ENCODE measurements at regions not wholly inside any gene's neighbourhood (a gene's known extent, or its start where the extent isn't known, plus 50 kb on each side); places are given as distances from the start of the nearest gene placed in this dataset.
"Not testable (repeated sequence)": the region's sequence is repeated elsewhere in the genome, so short reads cannot be mapped to it uniquely, and the experiment has no call there.

GRCh38 chr15:21656114-21656746, 215.9 kb upstream of the POTEB3 start:
- WGBS, result no CpG with 5 or more reads among the region's 16 CpGs
- H3K27me3 ChIP-seq; H3K27ac ChIP-seq; H3K4me1 ChIP-seq; DNase-seq (ENCODE audit: low spot score in 2 of 2); H3K4me3 ChIP-seq; H3K36me3 ChIP-seq; H3K9me3 ChIP-seq: not testable (repeated sequence)

DNA sequence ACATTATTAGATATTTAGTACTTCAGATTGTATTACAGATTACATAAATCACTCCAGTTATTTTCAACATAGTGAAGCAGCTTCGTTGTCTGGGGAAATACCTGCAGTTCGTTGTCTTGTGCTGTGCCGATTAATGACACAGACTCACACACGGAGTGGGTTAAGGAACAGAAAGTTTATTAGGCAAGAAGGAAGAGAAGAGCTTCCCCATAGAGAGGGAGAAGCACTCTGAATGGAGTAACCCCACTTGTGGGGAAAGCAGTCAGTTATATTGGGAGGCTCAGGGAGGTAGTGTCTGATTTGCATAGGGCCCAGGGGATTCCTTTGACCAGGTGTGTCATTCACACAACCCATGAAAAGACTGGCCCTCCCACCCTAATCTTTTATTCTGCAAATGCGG, 213.4 kb upstream of the POTEB3 start:
- not testable (repeated sequence) for H3K4me3 ChIP-seq; H3K4me1 ChIP-seq; DNase-seq (ENCODE audit: low spot score in 2 of 2); H3K9me3 ChIP-seq; H3K36me3 ChIP-seq; H3K27ac ChIP-seq; H3K27me3 ChIP-seq
- WGBS, result 92% methylated on average over 3 of the region's 5 CpGs

- not testable (repeated sequence) for DNase-seq (ENCODE audit: low spot score in 2 of 2); H3K4me3 ChIP-seq; H3K36me3 ChIP-seq; H3K4me1 ChIP-seq; H3K27me3 ChIP-seq; H3K9me3 ChIP-seq; H3K27ac ChIP-seq
- no CpG with 5 or more reads among the region's 2 CpGs for WGBS
Measured at GRCh38 chr15:21638770-21639169, 198.5 kb upstream of the POTEB3 start.

DNA sequence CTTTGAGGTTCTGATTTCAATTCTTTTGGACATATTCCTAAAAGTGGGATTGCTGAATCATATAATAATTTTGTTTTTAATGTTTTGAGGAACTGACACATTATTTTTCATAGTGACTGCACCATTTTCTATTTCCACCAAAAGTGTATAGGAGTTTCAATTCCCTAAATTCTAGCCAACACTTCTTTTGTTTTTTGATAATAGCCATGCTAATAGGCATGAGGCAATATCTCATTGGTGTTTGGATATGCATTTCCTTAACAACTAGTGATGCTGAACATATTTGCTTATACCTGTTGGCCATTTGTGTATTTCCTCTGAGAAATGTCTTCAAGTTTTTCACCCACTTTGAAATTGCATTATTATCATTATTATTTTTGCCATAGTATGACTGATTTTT, 186.4 kb upstream of the POTEB3 start:
- H3K27me3 ChIP-seq; H3K27ac ChIP-seq; H3K9me3 ChIP-seq; H3K36me3 ChIP-seq; DNase-seq (ENCODE audit: low spot score in 2 of 2); H3K4me3 ChIP-seq; H3K4me1 ChIP-seq: not testable (repeated sequence)

GRCh38 chr15:21609223-21609622, 168.9 kb upstream of the POTEB3 start:
- not testable (repeated sequence) for H3K36me3 ChIP-seq; H3K9me3 ChIP-seq; H3K27me3 ChIP-seq; H3K4me1 ChIP-seq; H3K27ac ChIP-seq; DNase-seq (ENCODE audit: low spot score in 2 of 2); H3K4me3 ChIP-seq
- 100% methylated on average over 1 of the region's 1 CpG for WGBS

DNA sequence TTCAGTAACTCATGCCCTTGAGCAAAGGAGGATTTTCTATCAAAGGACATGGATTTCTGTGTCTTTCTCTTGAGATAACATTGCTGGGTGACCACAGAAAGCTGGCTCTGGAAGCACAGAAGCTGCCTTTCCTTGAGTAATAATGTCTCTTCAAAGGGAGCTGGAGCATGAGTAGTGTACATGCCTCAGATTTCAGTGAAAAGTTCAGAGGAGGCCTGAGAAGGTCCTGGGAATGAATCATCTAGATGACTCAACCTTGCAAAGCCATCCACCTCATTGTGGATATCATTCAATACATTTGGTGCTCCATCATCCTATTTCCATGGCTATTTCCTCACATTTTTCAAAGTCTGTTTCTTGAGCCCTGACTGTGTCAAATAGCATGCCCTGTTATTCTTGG, 125.1 kb upstream of the POTEB3 start:
- not testable (repeated sequence) for H3K9me3 ChIP-seq

DNA sequence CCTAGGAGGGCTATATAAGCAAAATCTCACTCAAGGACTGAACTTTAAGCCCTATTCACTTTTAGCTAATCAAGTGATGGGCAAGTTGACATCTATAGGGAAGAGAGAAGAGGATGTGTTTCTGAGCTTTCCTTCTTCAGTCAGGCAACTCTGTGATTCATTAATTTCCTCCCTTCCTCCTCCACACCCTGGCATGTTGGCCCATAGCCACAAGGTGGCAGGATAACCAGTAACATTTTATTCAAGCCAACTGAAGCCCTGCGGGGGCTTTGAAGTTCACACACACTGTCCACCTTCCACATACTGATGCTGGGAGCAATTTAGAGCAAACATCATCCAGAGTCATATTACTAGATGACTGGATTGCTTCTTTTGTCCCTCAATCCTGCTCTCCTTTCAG, 111.5 kb upstream of the POTEB3 start:
- no CpG with 5 or more reads among the region's 1 CpG for WGBS
- not testable (repeated sequence) for H3K4me3 ChIP-seq; H3K27me3 ChIP-seq; H3K9me3 ChIP-seq; H3K4me1 ChIP-seq; H3K27ac ChIP-seq; H3K36me3 ChIP-seq; DNase-seq (ENCODE audit: low spot score in 2 of 2)

More for the DNA sequence above, 125.1 kb upstream of the POTEB3 start:
- not testable (repeated sequence) for H3K4me1 ChIP-seq; H3K27me3 ChIP-seq; H3K4me3 ChIP-seq; H3K27ac ChIP-seq; DNase-seq (ENCODE audit: low spot score in 2 of 2); H3K36me3 ChIP-seq

GRCh38 chr15:21546182-21546903, 106.0 kb upstream of the POTEB3 start:
- 61% methylated on average over 2 of the region's 4 CpGs for WGBS

GRCh38 chr15:21532785-21533184, 92.5 kb upstream of the POTEB3 start:
- not testable (repeated sequence) for H3K4me1 ChIP-seq; H3K4me3 ChIP-seq; DNase-seq (ENCODE audit: low spot score in 2 of 2); H3K9me3 ChIP-seq; H3K27ac ChIP-seq; H3K27me3 ChIP-seq; H3K36me3 ChIP-seq

More at GRCh38 chr15:21546182-21546903, 106.0 kb upstream of the POTEB3 start:
- not testable (repeated sequence) for H3K27me3 ChIP-seq; DNase-seq (ENCODE audit: low spot score in 2 of 2); H3K4me1 ChIP-seq; H3K9me3 ChIP-seq; H3K4me3 ChIP-seq; H3K36me3 ChIP-seq; H3K27ac ChIP-seq

GRCh38 chr15:21516248-21516647, 75.9 kb upstream of the POTEB3 start:
- not testable (repeated sequence) for H3K9me3 ChIP-seq; H3K27ac ChIP-seq; H3K36me3 ChIP-seq; H3K27me3 ChIP-seq; DNase-seq (ENCODE audit: low spot score in 2 of 2); H3K4me1 ChIP-seq; H3K4me3 ChIP-seq
- WGBS, result no CpG with 5 or more reads among the region's 17 CpGs

DNA sequence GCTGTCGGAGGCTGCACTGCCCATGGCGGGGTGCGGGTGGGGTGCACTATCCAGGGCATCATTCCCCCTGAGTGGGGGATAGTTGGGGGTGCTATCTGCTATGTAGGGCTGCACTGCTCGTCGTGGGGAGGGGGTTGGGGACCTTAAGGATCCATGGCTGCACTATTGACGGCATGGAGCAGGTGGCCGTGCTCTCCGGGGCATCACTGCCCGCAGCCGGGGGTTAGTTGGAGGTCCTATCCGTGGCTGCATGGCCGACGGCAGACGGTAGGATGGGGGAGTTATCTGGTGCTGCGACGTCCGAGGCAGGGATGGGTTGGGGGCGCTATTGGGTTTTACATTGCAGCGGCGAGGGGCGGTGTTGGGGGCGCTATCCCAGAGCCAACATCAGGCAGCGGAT, 75.0 kb upstream of the POTEB3 start:
- H3K27ac ChIP-seq; H3K27me3 ChIP-seq; H3K4me3 ChIP-seq; H3K4me1 ChIP-seq; DNase-seq (ENCODE audit: low spot score in 2 of 2); H3K9me3 ChIP-seq; H3K36me3 ChIP-seq: not testable (repeated sequence)
- WGBS, result no CpG with 5 or more reads among the region's 23 CpGs

DNA sequence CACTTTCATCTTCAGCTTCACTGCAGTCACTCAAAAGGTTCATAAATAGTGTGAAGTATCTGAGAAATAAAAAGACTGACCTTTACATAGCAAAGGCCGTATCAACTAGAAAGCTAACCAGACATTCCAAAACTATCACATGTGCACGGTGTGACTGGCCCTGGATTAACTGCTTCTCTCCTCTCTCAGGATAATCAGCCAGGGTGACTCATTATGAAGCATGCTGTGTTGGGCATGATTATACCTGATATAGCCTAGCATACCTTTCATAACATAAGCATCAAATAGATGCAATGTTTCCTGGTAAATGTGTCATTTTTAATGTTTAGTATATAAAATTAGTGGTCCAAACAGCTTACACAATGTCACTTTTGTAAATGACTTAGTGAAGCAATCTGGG, 62.7 kb upstream of the POTEB3 start:
- H3K27ac ChIP-seq; H3K4me1 ChIP-seq; DNase-seq (ENCODE audit: low spot score in 2 of 2); H3K4me3 ChIP-seq; H3K27me3 ChIP-seq; H3K36me3 ChIP-seq; H3K9me3 ChIP-seq: not testable (repeated sequence)
- WGBS, result no CpG with 5 or more reads among the region's 2 CpGs
